Transverse colon (tissue), 4 donors: ENCODE measurements at regions not wholly inside any gene's neighbourhood (a gene's known extent, or its start where the extent isn't known, plus 50 kb on each side); places are given as distances from the start of the nearest gene placed in this dataset.

Experiments
- POLR2AphosphoS5 ChIP-seq, 3 donors: sonication (generic); formaldehyde crosslinking; IDR thresholded peaks; one replicate each; pipeline ENCODE4 v1.6.1; 2016; ENCODE audit warnings: antibody characterized with exemption in 3 of 3
- TF ChIP-seq, protein P1 (sequence below), 5 experiments: fragments of 200-600 bp in 3 of 5; fragments of 450-650 bp in 2 of 5; sonication (generic) in 3 of 5; IDR thresholded peaks; 1 replicate in 2 of 5; 2 replicates in 3 of 5; pipeline ENCODE4 v1.5.1; 2016 to 2017; ENCODE audit warnings: antibody characterized with exemption in 5 of 5, inconsistent platforms in 3 of 5, mild to moderate bottlenecking in 2 of 5, moderate library complexity in 1 of 5

DNA sequence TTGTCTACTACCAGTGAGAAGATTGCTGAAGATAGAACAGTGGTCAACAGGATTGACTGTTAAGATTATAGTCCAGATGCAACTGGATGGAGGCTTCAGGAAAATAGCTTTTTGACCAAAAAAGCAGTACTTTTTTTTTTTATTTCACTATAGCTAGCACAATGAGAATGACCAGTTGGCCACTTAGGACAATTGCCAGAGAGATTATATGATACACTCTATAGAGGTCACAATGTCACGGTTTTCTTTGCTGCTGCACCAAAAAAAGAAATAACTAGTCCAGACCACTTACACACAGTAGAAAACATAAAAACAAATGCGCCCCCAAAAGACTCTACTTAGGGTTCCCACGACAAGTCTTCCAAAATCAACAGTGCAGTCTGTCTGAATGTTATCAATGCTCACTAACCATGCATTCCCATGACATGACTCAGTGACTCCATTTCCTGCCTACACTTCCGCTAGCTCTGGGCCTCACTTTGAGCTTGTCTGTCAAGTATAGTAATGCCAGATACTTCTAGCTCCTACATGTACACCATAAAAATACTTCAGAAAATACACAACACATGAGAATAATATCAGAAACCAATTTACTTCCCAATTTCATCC lies 209.1 kb upstream of the STARD13 start:
- TF ChIP-seq POLR2AphosphoS5 (IDR thresholded peaks at IDR 0.05), result no peak
- TF ChIP-seq, protein P1, sequence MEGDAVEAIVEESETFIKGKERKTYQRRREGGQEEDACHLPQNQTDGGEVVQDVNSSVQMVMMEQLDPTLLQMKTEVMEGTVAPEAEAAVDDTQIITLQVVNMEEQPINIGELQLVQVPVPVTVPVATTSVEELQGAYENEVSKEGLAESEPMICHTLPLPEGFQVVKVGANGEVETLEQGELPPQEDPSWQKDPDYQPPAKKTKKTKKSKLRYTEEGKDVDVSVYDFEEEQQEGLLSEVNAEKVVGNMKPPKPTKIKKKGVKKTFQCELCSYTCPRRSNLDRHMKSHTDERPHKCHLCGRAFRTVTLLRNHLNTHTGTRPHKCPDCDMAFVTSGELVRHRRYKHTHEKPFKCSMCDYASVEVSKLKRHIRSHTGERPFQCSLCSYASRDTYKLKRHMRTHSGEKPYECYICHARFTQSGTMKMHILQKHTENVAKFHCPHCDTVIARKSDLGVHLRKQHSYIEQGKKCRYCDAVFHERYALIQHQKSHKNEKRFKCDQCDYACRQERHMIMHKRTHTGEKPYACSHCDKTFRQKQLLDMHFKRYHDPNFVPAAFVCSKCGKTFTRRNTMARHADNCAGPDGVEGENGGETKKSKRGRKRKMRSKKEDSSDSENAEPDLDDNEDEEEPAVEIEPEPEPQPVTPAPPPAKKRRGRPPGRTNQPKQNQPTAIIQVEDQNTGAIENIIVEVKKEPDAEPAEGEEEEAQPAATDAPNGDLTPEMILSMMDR (IDR thresholded peaks at IDR 0.05), result no peak
